ENCODE measurements at regions not wholly inside any gene's neighbourhood (a gene's known extent, or its start where the extent isn't known, plus 50 kb on each side); places are given as distances from the start of the nearest gene placed in this dataset.

GRCh38 chr6:156579564-156579963 is 197.6 kb upstream of the ARID1B start:
- ATAC-seq (ENCODE audit: low read depth) (no peak), DNase-seq (ENCODE audit: low spot score) (no peak)
- Histone ChIP-seq H3K4me3 (ENCODE audit: severe bottlenecking) (no peak overlapping the region), H3K36me3 (ENCODE audit: low read depth) (no peaks in the 10 kb centered on the region), H3K27me3 (ENCODE audit: insufficient read depth, poor library complexity, severe bottlenecking) (no peaks in the 10 kb centered on the region), H3K4me1 (ENCODE audit: insufficient read depth, poor library complexity, severe bottlenecking) (no peaks in the 10 kb centered on the region), H3K27ac (ENCODE audit: poor library complexity, severe bottlenecking) (no peak overlapping the region), H3K9me3 (ENCODE audit: severe bottlenecking) (peaks cover 12% of the 10 kb centered on the region)
- no peak for TF ChIP-seq CTCF (IDR thresholded peaks at IDR 0.05; ENCODE audit: poor library complexity, severe bottlenecking)

GRCh38 chr6:156577749-156578148 is 199.4 kb upstream of the ARID1B start:
- Histone ChIP-seq H3K4me1 (ENCODE audit: insufficient read depth, poor library complexity, severe bottlenecking) (no peaks in the 10 kb centered on the region), H3K4me3 (ENCODE audit: severe bottlenecking) (no peak overlapping the region), H3K9me3 (ENCODE audit: severe bottlenecking) (peaks cover 12% of the 10 kb centered on the region), H3K27me3 (ENCODE audit: insufficient read depth, poor library complexity, severe bottlenecking) (no peaks in the 10 kb centered on the region), H3K36me3 (ENCODE audit: low read depth) (no peaks in the 10 kb centered on the region), H3K27ac (ENCODE audit: poor library complexity, severe bottlenecking) (no peak overlapping the region)
- ATAC-seq (ENCODE audit: low read depth) (no peak), DNase-seq (ENCODE audit: low spot score) (no peak)
- no peak for TF ChIP-seq CTCF (IDR thresholded peaks at IDR 0.05; ENCODE audit: poor library complexity, severe bottlenecking)

GRCh38 chr6:156575361-156575760 is 201.8 kb upstream of the ARID1B start:
- H3K9me3 ChIP-seq (ENCODE audit: severe bottlenecking): peaks cover 12% of the 10 kb centered on the region
- no peak for TF ChIP-seq CTCF (IDR thresholded peaks at IDR 0.05; ENCODE audit: poor library complexity, severe bottlenecking)

GRCh38 chr6:156564807-156565149 is 212.4 kb upstream of the ARID1B start:
- Histone ChIP-seq H3K4me3 (ENCODE audit: severe bottlenecking) (no peak overlapping the region), H3K36me3 (ENCODE audit: low read depth) (no peaks in the 10 kb centered on the region), H3K4me1 (ENCODE audit: insufficient read depth, poor library complexity, severe bottlenecking) (no peaks in the 10 kb centered on the region), H3K9me3 (ENCODE audit: severe bottlenecking) (no peaks in the 10 kb centered on the region), H3K27ac (ENCODE audit: poor library complexity, severe bottlenecking) (no peak overlapping the region), H3K27me3 (ENCODE audit: insufficient read depth, poor library complexity, severe bottlenecking) (no peaks in the 10 kb centered on the region)
- ATAC-seq (ENCODE audit: low read depth): no peak
- no peak for DNase-seq (ENCODE audit: low spot score)
- no peak for TF ChIP-seq CTCF (IDR thresholded peaks at IDR 0.05; ENCODE audit: poor library complexity, severe bottlenecking)

More at GRCh38 chr6:156575361-156575760, 201.8 kb upstream of the ARID1B start:
- Histone ChIP-seq H3K27me3 (ENCODE audit: insufficient read depth, poor library complexity, severe bottlenecking) (no peaks in the 10 kb centered on the region), H3K36me3 (ENCODE audit: low read depth) (no peaks in the 10 kb centered on the region), H3K27ac (ENCODE audit: poor library complexity, severe bottlenecking) (no peak overlapping the region), H3K4me3 (ENCODE audit: severe bottlenecking) (no peak overlapping the region), H3K4me1 (ENCODE audit: insufficient read depth, poor library complexity, severe bottlenecking) (no peaks in the 10 kb centered on the region)
- no peak for DNase-seq (ENCODE audit: low spot score)
- ATAC-seq (ENCODE audit: low read depth): no peak

- ATAC-seq (ENCODE audit: low read depth) (peak; percentile 95), DNase-seq (ENCODE audit: low spot score) (no peak)
- H3K9me3 ChIP-seq (ENCODE audit: severe bottlenecking): no peaks in the 10 kb centered on the region
- no peak overlapping the region for H3K27ac ChIP-seq (ENCODE audit: poor library complexity, severe bottlenecking)
- no peaks in the 10 kb centered on the region for H3K4me1 ChIP-seq (ENCODE audit: insufficient read depth, poor library complexity, severe bottlenecking)
- TF ChIP-seq CTCF (IDR thresholded peaks at IDR 0.05; ENCODE audit: poor library complexity, severe bottlenecking): peak; percentile 96
- no peak overlapping the region for H3K4me3 ChIP-seq (ENCODE audit: severe bottlenecking)
- no peaks in the 10 kb centered on the region for H3K36me3 ChIP-seq (ENCODE audit: low read depth)
- H3K27me3 ChIP-seq (ENCODE audit: insufficient read depth, poor library complexity, severe bottlenecking): no peaks in the 10 kb centered on the region
These were observed 212.9 kb upstream of the ARID1B start for GRCh38 chr6:156564127-156564806.

Measured in RWPE2 (cell line).